Panc1 (cell line): ENCODE measurements at regions not wholly inside any gene's neighbourhood (a gene's known extent, or its start where the extent isn't known, plus 50 kb on each side); places are given as distances from the start of the nearest gene placed in this dataset.

Experiments used
- ATAC-seq: fragments of 200-7000 bp; cut with Tn5 transposase; 2 replicates; pipeline ENCODE4 v1.9.1; 2020; ENCODE audit warnings: mild to moderate bottlenecking, moderate library complexity
- BruUV-seq: library from RNA; stranded (reverse); fragments of 400-500 nt; replicated peaks from 2 replicates; lab custom pipeline; 2021; lab: Mats Ljungman, UMichigan
- CTCF ChIA-PET: fragments of 300-600 bp; sonication (Branson Sonifier 250); formaldehyde crosslinking; loops from one replicate; lab custom pipeline; 2022; ENCODE audit warnings: antibody characterized with exemption; lab: Charles Lee
- POLR2A ChIA-PET: fragments of 300-600 bp; sonication (Branson Sonifier 250); formaldehyde crosslinking; loops from one replicate; lab custom pipeline; 2022; ENCODE audit warnings: antibody characterized with exemption; lab: Charles Lee
- DNase-seq: peaks from one replicate; pipeline ENCODE4 v3.0.0-alpha.2; 2010; ENCODE audit warnings: low read depth, low spot score
- H3K27ac ChIP-seq: 2 replicates; pipeline ENCODE4 v1.5.1; 2011; ENCODE audit warnings: mild to moderate bottlenecking, low read length, inconsistent platforms
- H3K27me3 ChIP-seq: fragments of 200-500 bp; sonication (Bioruptor generic); 2 replicates; pipeline ENCODE4 v1.6.0; 2014; ENCODE audit warnings: low read length, inconsistent platforms; ENCODE audit not compliant: control insufficient read depth, insufficient read depth
- H3K36me3 ChIP-seq: fragments of 200-500 bp; sonication (Bioruptor generic); 2 replicates; pipeline ENCODE4 v1.5.1; 2014; ENCODE audit warnings: inconsistent platforms, mild to moderate bottlenecking, low read length, moderate library complexity; ENCODE audit not compliant: control insufficient read depth, insufficient read depth
- H3K4me1 ChIP-seq: 2 replicates; pipeline ENCODE4 v1.5.1; 2011; ENCODE audit warnings: inconsistent platforms, mild to moderate bottlenecking, low read length, moderate library complexity; ENCODE audit not compliant: control insufficient read depth, insufficient read depth
- H3K4me3 ChIP-seq, 2 experiments: 2 replicates each; pipeline ENCODE4 v1.5.1; 2011 to 2012; ENCODE audit warnings: low read depth in 2 of 2, low read length in 2 of 2, mild to moderate bottlenecking in 2 of 2, inconsistent platforms in 1 of 2, moderate library complexity in 1 of 2
- H3K9me3 ChIP-seq: fragments of 200-500 bp; sonication (Bioruptor generic); 2 replicates; pipeline ENCODE4 v1.5.1; 2014; ENCODE audit warnings: low read depth, mild to moderate bottlenecking, inconsistent platforms, low read length, moderate library complexity; ENCODE audit not compliant: control insufficient read depth, insufficient read depth
- CTCF ChIP-seq: fragments of 450-650 bp; IDR thresholded peaks from 2 replicates; pipeline ENCODE4 v1.5.1; 2017; ENCODE audit warnings: mild to moderate bottlenecking
- POLR2AphosphoS5 ChIP-seq: IDR thresholded peaks from 2 replicates; pipeline ENCODE4 v1.6.1; 2012; ENCODE audit warnings: mild to moderate bottlenecking, low read depth, low read length, moderate library complexity
- REST ChIP-seq, 2 experiments: IDR thresholded peaks; 2 replicates each; pipeline ENCODE4 v1.6.1; 2011 to 2012; ENCODE audit warnings: low read depth in 2 of 2, control low read depth in 1 of 2, low read length in 1 of 2, mild to moderate bottlenecking in 1 of 2, moderate library complexity in 1 of 2; ENCODE audit not compliant: insufficient read depth in 1 of 2
- SIN3A ChIP-seq: IDR thresholded peaks from 2 replicates; pipeline ENCODE4 v1.6.1; 2012; ENCODE audit warnings: low read depth, mild to moderate bottlenecking, low read length, moderate library complexity, borderline replicate concordance; ENCODE audit not compliant: insufficient read depth
- TCF7L2 ChIP-seq: IDR thresholded peaks from 2 replicates; pipeline ENCODE4 v1.6.1; 2011; ENCODE audit warnings: mild to moderate bottlenecking, low read depth, low read length, inconsistent platforms
- in situ Hi-C: cut with HindIII; loops from 2 replicates; pipeline ENCODE4 v1.10.0; 2016; ENCODE audit warnings: low sequenced_read_pairs, low pct_unique_long_range_greater_than_20kb
- intact Hi-C: fragments of 100-400 bp; cut with micrococcal nuclease; formaldehyde crosslinking; loops from one replicate; pipeline ENCODE4 v1.10.0; 2022; ENCODE audit not compliant: unreplicated experiment

DNA sequence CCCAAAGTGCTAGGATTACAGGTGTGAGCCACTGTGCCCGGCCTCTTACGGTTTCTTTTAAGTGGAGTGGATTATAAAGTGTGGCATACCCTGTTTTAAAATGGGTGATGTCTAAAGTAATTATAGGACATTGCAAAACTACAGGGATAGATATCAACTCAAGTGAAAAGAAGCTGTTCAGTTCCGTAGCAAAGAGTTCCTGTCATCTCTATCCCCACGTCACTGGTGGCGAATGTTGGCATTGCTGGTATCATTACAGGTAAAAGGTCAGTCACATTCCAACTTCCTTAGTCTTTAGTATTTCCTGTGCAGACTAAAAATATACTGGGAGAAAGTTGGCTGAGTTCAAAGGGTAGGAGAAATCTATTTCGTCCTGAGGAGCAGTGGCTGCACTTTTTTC lies 95.6 kb upstream of the SLC38A2 start:
- Histone ChIP-seq H3K4me1 (peaks cover 25% of the 10 kb centered on the region), H3K27me3 (no peaks in the 10 kb centered on the region), H3K36me3 (no peaks in the 10 kb centered on the region), H3K27ac (peak overlapping the region; percentile 94; the same call in 1 of the 2 replicates), H3K4me3 (no peak overlapping the region), H3K9me3 (peaks cover 9% of the 10 kb centered on the region; the same call in 1 of the 2 replicates)
- TF ChIP-seq REST (IDR thresholded peaks at IDR 0.05; ENCODE audit: insufficient read depth in 1 of 2, low read depth in 2 of 2, low read length in 1 of 2) = no peak
- no peak for TF ChIP-seq CTCF
- TF ChIP-seq POLR2AphosphoS5 = no peak
- TF ChIP-seq TCF7L2 = no peak
- no peak for TF ChIP-seq SIN3A
- ATAC-seq (no peak; the same call in 1 of the 2 replicates), DNase-seq (no peak)
- ChIA-PET POLR2A (no interaction called here), CTCF (no interaction called here)
- BruUV-seq = no TSS peak
- in situ Hi-C loops (no loop called here), intact Hi-C loops (no loop called here)

DNA sequence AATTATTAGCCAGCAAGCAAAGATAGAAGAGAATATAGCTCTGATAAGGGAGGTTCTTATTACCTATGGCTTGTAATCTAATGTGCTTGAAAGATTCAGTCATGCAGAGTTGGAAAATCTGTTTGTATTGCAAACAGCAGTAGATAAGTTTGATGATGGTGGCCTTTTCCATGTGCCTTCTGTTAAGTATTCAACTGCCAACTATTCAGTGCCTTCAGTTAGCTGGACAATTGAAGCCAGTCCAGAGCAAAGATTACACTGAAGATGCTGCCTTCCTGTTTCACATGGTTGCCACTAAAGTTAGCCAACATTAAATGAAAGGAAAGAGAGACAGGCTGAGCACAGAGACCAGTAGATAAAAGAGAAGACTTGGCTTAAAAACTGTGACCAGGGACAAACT lies 92.7 kb upstream of the SLC38A2 start:
- peaks cover 9% of the 10 kb centered on the region; the same call in 1 of the 2 replicates for H3K9me3 ChIP-seq
- no TSS peak for BruUV-seq
- TF ChIP-seq POLR2AphosphoS5 (no peak), REST (IDR thresholded peaks at IDR 0.05; ENCODE audit: insufficient read depth in 1 of 2, low read depth in 2 of 2, low read length in 1 of 2) (no peak), TCF7L2 (no peak)
- DNase-seq (no peak), ATAC-seq (no peak)
- no peaks in the 10 kb centered on the region for H3K27me3 ChIP-seq
- peak overlapping the region; percentile 72; the same call in 1 of the 2 replicates for H3K27ac ChIP-seq
- in situ Hi-C loops = no loop called here
- peaks cover 7% of the 10 kb centered on the region; the same call in 1 of the 2 replicates for H3K4me1 ChIP-seq
- H3K4me3 ChIP-seq = no peak overlapping the region
- ChIA-PET POLR2A (interaction anchor here (0.6 kb wide), 1 partner anchor 49 kb away, joined by 3 read pairs; no protein-coding TSS in a partner anchor), CTCF (no interaction called here)
- H3K36me3 ChIP-seq = no peaks in the 10 kb centered on the region
- intact Hi-C loops = no loop called here
